Coronary artery (tissue), 2 donors: ENCODE measurements at regions not wholly inside any gene's neighbourhood (a gene's known extent, or its start where the extent isn't known, plus 50 kb on each side); places are given as distances from the start of the nearest gene placed in this dataset.

Source experiments
- DNase-seq: peaks from one replicate; pipeline ENCODE4 v3.0.0-alpha.2; 2017; ENCODE audit warnings: low spot score
- H3K27ac ChIP-seq, 2 donors: fragments of 200-600 bp; sonication (generic); one replicate each; pipeline ENCODE4 v1.5.1; 2016 to 2019
- H3K4me3 ChIP-seq: fragments of 200-600 bp; sonication (generic); 2 replicates; pipeline ENCODE4 v1.5.1; 2016; ENCODE audit warnings: mild to moderate bottlenecking, moderate library complexity
- TF ChIP-seq, protein P1 (sequence below): fragments of 200-600 bp; sonication (generic); IDR thresholded peaks from one replicate; pipeline ENCODE4 v1.5.1; 2019; ENCODE audit warnings: antibody characterized with exemption

DNA sequence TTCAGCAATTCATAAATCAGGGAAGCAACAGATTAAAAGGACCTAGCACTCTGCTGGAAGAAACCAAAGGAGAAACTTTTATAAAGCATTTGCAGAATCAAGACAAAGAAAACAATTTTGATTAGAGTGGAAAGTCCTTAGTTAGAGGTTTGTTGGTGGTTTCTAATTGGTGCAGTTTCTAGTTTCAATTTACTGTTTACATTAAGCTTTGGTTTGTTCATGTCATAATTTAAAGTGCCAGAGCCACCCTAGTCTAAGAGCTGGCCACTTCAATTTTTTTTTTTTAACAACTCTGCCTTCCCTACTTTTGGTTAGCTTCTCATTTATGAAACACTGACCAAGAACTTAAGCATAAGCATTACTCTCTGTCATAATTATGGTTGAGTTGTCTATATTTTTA, 1428.2 kb upstream of the GBE1 start:
- Histone ChIP-seq H3K27ac (no peak overlapping the region), H3K4me3 (no peak overlapping the region)
- no peak for DNase-seq
- TF ChIP-seq, protein P1, sequence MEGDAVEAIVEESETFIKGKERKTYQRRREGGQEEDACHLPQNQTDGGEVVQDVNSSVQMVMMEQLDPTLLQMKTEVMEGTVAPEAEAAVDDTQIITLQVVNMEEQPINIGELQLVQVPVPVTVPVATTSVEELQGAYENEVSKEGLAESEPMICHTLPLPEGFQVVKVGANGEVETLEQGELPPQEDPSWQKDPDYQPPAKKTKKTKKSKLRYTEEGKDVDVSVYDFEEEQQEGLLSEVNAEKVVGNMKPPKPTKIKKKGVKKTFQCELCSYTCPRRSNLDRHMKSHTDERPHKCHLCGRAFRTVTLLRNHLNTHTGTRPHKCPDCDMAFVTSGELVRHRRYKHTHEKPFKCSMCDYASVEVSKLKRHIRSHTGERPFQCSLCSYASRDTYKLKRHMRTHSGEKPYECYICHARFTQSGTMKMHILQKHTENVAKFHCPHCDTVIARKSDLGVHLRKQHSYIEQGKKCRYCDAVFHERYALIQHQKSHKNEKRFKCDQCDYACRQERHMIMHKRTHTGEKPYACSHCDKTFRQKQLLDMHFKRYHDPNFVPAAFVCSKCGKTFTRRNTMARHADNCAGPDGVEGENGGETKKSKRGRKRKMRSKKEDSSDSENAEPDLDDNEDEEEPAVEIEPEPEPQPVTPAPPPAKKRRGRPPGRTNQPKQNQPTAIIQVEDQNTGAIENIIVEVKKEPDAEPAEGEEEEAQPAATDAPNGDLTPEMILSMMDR = no peak

DNA sequence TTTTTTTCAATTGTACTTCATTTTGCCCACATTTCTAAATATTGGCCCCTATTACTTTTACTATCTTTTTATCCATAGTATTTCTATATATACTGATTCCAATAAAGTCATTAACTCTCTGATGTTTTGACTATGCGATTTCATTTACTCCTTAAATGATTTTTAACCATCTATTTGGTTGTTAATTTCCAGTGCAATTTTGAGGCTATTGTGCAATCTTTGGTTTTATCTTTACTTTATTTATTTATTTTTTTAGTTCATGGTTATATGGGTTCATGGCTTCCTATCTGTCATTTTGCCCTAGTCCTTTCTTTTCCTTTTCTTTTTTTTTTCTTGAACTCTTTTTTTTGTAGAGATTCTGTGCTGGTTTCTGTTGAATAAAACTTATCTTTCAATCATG, 1408.0 kb upstream of the GBE1 start:
- no peak overlapping the region for H3K27ac ChIP-seq
- H3K4me3 ChIP-seq = no peak overlapping the region
- no peak for DNase-seq
- TF ChIP-seq, protein P1 = no peak

DNA sequence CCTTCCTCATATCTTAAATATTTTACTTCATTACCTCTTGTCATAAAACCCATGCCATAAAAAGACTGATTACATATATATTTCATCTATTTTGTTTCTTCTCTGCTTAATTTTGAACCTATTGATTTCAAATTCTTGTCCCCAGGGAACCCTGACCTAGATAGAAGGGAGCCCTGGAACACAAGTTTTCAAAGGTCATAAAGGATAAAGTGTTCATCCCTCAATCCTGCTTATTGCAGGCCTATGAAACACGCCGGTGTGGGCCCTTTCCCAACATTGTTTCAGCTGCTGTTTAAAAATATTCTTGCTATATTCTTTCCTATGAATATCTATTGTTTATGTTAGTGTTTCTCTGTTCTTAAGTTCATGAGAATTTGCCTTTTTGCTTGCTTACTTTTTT, 1389.5 kb upstream of the GBE1 start:
- H3K4me3 ChIP-seq = no peak overlapping the region
- no peak overlapping the region for H3K27ac ChIP-seq
- DNase-seq = no peak
- TF ChIP-seq, protein P1 = no peak

DNA sequence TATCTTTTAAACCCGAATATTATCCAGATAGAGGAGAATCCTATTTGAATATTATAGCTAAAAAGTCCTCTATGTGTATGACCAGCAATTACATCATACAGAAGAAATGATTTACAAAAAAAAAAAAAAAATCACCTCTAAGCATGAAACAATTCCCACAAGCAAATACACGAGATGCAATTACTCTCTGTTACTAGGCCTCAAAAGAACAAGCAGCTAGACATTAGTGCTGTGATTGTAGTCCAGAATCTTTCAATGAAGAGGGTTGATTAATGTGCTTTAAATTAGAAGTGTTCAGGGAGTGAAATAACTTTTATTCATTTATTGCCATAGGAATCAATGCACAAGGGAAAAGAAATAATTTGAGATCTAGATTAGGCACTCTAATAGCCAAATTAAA, 1379.5 kb upstream of the GBE1 start:
- Histone ChIP-seq H3K27ac (no peak overlapping the region), H3K4me3 (no peak overlapping the region)
- TF ChIP-seq, protein P1 = no peak
- no peak for DNase-seq

DNA sequence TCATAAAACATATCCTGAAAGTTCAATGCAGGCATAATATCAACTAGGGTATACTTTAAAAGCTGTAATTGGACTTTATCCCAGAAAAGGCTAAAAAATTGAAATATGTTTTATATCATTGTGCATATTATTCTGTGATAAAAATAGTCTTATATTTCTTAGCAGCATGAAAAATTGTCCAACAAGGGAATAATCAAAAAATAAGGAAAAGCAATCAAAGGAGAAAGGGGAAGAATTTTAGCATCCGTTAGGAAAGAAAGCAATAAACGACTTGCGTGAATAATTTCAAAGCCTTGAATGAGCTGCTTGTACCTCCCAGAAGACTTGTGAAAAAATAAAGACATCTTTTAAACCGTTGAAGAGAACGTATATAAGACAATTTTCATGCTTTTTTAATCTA, 1369.8 kb upstream of the GBE1 start:
- no peak for DNase-seq
- TF ChIP-seq, protein P1 = no peak
- no peak overlapping the region for H3K4me3 ChIP-seq
- H3K27ac ChIP-seq = no peak overlapping the region

DNA sequence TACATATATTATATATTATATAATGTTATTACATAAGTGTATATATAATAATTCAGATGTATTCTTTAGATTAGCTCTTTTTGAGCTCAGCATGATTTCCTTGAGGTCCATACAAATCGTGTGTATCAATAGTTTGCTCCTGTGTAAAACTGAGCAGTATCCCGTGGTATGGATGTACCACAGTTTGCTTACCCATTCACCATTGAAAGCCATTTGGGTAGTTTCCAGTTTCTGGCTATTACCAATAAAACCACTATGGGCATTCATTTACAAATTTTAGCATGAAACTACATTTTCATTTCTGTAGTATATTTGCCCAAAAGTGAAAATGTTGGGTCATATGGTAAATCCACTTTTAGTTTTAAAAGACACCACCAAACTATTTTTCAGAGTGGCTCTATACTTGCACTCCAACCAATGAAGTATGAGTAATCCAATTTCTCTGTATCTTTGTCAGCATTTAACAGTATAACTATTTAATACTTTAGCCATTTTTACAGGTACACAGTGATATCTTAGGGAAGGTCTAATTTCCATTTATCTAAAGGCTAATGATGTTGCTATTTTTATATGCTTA, 1361.4 kb upstream of the GBE1 start:
- Histone ChIP-seq H3K27ac (no peak overlapping the region), H3K4me3 (no peak overlapping the region)
- no peak for DNase-seq
- TF ChIP-seq, protein P1 = no peak

DNA sequence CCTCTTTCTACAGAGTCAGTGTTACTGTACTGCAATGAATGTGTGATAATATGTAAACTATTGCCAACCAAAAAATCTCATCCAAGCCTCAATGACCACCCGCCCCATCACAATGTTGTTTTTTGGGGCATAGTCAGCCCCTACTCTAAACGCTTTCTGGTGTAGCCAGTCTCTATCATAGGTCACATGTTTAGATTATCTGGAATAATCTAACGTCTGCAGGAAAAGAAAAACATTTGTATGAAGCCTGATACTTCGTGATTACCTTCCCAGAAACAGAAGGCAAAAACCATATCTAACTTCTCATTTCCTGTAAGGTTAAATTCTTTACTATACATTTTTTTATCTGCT, 1331.8 kb upstream of the GBE1 start:
- no peak overlapping the region for H3K27ac ChIP-seq
- H3K4me3 ChIP-seq = no peak overlapping the region
- DNase-seq = no peak
- TF ChIP-seq, protein P1 = no peak
